Suprapubic skin (tissue), 4 donors: ENCODE measurements at regions not wholly inside any gene's neighbourhood (a gene's known extent, or its start where the extent isn't known, plus 50 kb on each side); places are given as distances from the start of the nearest gene placed in this dataset.

Experiments
- DNase-seq, 2 donors: peaks; one replicate each; pipeline ENCODE4 v3.0.0-alpha.2; 2019; ENCODE audit warnings: low spot score in 2 of 2
- H3K27ac ChIP-seq: fragments of 200-600 bp; sonication (generic); one replicate; pipeline ENCODE4 v1.5.1; 2019
- H3K27me3 ChIP-seq: fragments of 200-600 bp; sonication (generic); one replicate; pipeline ENCODE4 v1.5.1; 2019
- H3K36me3 ChIP-seq: fragments of 200-600 bp; sonication (generic); one replicate; pipeline ENCODE4 v1.5.1; 2019
- H3K4me1 ChIP-seq: fragments of 200-600 bp; sonication (generic); one replicate; pipeline ENCODE4 v1.5.1; 2019
- H3K4me3 ChIP-seq: fragments of 200-600 bp; sonication (generic); one replicate; pipeline ENCODE4 v1.5.1; 2019; ENCODE audit warnings: mild to moderate bottlenecking
- H3K9me3 ChIP-seq: fragments of 200-600 bp; sonication (generic); one replicate; pipeline ENCODE4 v1.5.1; 2019
- EP300 ChIP-seq: sonication (generic); formaldehyde crosslinking; IDR thresholded peaks from one replicate; pipeline ENCODE4 v1.6.1; 2017; ENCODE audit warnings: antibody characterized with exemption
- POLR2A ChIP-seq, 2 donors: fragments of 450-650 bp; IDR thresholded peaks; one replicate each; pipeline ENCODE4 v1.6.1; 2017; ENCODE audit warnings: antibody characterized with exemption in 2 of 2, mild to moderate bottlenecking in 2 of 2, moderate library complexity in 2 of 2
- POLR2AphosphoS5 ChIP-seq, 3 donors: sonication (generic); formaldehyde crosslinking; IDR thresholded peaks; one replicate each; pipeline ENCODE4 v1.6.1; 2017; ENCODE audit warnings: antibody characterized with exemption in 3 of 3
- WGBS: methylation state at CpG from one replicate; pipeline ENCODE4 v1.1.5; 2018; 5-methylcytosine and 5-hydroxymethylcytosine counted together
- TF ChIP-seq, protein P1 (sequence below), 2 donors: fragments of 200-600 bp in 1 of 2; fragments of 450-650 bp in 1 of 2; sonication (generic) in 1 of 2; IDR thresholded peaks; one replicate each; pipeline ENCODE4 v1.5.1; 2016 to 2019; ENCODE audit warnings: antibody characterized with exemption in 2 of 2, mild to moderate bottlenecking in 1 of 2, moderate library complexity in 1 of 2

DNA sequence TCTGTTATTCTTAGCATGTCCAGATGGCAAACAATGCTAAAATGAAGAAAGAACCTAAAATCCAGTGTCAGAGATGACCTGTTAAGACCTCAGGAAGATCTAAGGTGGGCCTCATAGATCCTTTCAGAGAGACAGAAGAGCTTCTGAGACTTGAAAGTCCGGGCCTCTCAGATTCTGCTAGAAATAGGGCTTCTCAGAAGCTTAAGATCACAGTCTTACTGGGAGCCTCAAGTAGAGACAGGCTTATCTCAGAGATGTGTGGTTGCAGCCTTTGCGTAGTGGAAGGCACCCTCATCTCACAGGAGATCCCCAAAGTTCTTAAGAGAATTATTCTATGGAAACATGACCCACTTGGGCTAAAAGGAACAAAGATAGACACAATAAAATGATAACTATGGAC is 642.8 kb downstream of the TNS3 start:
- H3K9me3 ChIP-seq = no peaks in the 10 kb centered on the region
- H3K27me3 ChIP-seq = no peaks in the 10 kb centered on the region
- WGBS = 91% methylated on average over 2 of the region's 2 CpGs
- no peak for TF ChIP-seq POLR2A (IDR thresholded peaks at IDR 0.05)
- no peak for TF ChIP-seq POLR2AphosphoS5 (IDR thresholded peaks at IDR 0.05)
- TF ChIP-seq EP300 = no peak
- TF ChIP-seq, protein P1, sequence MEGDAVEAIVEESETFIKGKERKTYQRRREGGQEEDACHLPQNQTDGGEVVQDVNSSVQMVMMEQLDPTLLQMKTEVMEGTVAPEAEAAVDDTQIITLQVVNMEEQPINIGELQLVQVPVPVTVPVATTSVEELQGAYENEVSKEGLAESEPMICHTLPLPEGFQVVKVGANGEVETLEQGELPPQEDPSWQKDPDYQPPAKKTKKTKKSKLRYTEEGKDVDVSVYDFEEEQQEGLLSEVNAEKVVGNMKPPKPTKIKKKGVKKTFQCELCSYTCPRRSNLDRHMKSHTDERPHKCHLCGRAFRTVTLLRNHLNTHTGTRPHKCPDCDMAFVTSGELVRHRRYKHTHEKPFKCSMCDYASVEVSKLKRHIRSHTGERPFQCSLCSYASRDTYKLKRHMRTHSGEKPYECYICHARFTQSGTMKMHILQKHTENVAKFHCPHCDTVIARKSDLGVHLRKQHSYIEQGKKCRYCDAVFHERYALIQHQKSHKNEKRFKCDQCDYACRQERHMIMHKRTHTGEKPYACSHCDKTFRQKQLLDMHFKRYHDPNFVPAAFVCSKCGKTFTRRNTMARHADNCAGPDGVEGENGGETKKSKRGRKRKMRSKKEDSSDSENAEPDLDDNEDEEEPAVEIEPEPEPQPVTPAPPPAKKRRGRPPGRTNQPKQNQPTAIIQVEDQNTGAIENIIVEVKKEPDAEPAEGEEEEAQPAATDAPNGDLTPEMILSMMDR (IDR thresholded peaks at IDR 0.05) = no peak
- DNase-seq = no peak
- peaks cover 5% of the 10 kb centered on the region for H3K4me1 ChIP-seq
- H3K36me3 ChIP-seq = no peaks in the 10 kb centered on the region
- no peak overlapping the region for H3K4me3 ChIP-seq
- H3K27ac ChIP-seq = no peak overlapping the region

DNA sequence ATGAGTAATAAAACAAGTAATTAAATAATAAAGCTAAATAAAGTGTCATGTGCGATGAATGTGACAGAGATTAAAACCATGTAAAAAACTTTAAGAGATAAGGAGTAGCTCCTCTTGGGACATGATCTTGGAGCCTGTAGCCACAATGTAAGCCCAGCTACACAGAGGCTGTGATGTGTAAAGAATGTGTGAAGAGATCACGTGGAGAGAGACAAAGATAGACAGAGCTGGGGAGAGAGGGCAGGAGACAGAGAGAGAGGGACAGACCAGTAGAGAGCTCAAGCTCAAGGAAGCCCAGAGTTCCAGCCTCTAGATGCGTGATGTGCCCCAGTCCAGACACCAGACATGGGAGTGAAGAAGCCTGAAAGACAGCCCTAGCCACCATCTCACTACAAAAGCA is 644.1 kb downstream of the TNS3 start:
- WGBS = 91% methylated on average over 3 of the region's 3 CpGs
- no peaks in the 10 kb centered on the region for H3K36me3 ChIP-seq
- TF ChIP-seq EP300 = no peak
- TF ChIP-seq POLR2A (IDR thresholded peaks at IDR 0.05) = no peak
- TF ChIP-seq, protein P1 (IDR thresholded peaks at IDR 0.05) = no peak
- TF ChIP-seq POLR2AphosphoS5 (IDR thresholded peaks at IDR 0.05) = no peak

DNA sequence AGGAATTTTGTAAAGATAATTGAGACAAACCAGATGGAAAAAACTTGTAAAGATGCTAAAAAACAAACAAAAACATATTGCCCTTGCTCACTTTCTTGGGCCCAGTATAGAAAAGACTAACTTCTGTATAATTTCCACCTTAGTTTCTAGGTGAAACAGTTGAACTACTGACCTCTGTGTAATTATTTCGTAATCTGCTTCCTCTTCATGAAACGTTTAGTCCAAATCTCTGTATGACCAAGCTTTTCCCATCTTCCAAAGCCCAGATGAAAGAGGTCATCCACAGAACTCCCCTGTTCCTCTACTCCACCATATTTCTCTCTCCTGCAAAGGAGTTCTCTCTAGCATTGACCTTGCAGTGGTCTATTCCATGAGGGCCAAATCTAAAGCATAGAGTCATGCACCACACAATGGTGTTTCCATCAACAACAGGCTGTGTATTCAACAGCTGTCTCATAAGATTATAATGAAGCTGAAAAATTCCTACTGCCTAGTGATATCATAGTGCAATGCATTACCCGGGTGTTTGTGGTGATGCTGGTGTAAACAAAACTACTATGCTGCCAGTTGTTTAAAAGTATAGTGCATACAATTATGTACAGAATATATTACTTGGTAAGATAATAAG is 647.6 kb downstream of the TNS3 start:
- peaks cover 26% of the 10 kb centered on the region for H3K4me1 ChIP-seq
- H3K36me3 ChIP-seq = no peaks in the 10 kb centered on the region
- H3K9me3 ChIP-seq = no peaks in the 10 kb centered on the region
- 57% methylated on average over 3 of the region's 3 CpGs for WGBS
- H3K27ac ChIP-seq = no peak overlapping the region
- TF ChIP-seq, protein P1 (IDR thresholded peaks at IDR 0.05) = no peak
- TF ChIP-seq POLR2AphosphoS5 (IDR thresholded peaks at IDR 0.05) (no peak), POLR2A (IDR thresholded peaks at IDR 0.05) (no peak), EP300 (no peak)
- DNase-seq = no peak
- H3K27me3 ChIP-seq = no peaks in the 10 kb centered on the region
- H3K4me3 ChIP-seq = no peak overlapping the region

More for the DNA sequence above, 644.1 kb downstream of the TNS3 start:
- H3K4me3 ChIP-seq = no peak overlapping the region
- peaks cover 14% of the 10 kb centered on the region for H3K4me1 ChIP-seq
- no peaks in the 10 kb centered on the region for H3K9me3 ChIP-seq
- no peak for DNase-seq
- H3K27me3 ChIP-seq = no peaks in the 10 kb centered on the region
- no peak overlapping the region for H3K27ac ChIP-seq

DNA sequence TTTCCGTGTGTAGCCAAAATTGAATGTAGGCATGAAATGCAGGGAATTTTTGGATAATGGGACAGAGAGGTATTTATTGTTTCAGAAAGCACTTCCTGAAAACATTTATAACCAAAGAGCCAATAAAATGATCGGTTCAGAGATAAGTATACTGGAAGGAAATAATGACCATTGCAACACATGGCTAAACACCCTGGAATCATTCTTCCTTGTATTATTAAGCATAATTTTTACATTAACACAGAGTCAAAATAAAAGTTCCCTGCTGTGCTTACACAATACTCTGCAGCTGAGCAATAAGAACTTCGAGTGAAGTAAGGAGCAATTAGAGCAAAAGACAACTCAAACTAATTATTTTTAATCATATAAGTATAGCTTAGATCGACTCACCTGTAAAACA is 648.3 kb downstream of the TNS3 start:
- Histone ChIP-seq H3K36me3 (no peaks in the 10 kb centered on the region), H3K9me3 (no peaks in the 10 kb centered on the region), H3K27ac (peak overlapping the region; percentile 67), H3K27me3 (no peaks in the 10 kb centered on the region), H3K4me3 (no peak overlapping the region), H3K4me1 (peaks cover 26% of the 10 kb centered on the region)
- no peak for TF ChIP-seq POLR2AphosphoS5 (IDR thresholded peaks at IDR 0.05)
- TF ChIP-seq POLR2A (IDR thresholded peaks at IDR 0.05) = no peak
- no peak for TF ChIP-seq EP300
- WGBS = 56% methylated on average over 4 of the region's 4 CpGs
- no peak for DNase-seq

DNA sequence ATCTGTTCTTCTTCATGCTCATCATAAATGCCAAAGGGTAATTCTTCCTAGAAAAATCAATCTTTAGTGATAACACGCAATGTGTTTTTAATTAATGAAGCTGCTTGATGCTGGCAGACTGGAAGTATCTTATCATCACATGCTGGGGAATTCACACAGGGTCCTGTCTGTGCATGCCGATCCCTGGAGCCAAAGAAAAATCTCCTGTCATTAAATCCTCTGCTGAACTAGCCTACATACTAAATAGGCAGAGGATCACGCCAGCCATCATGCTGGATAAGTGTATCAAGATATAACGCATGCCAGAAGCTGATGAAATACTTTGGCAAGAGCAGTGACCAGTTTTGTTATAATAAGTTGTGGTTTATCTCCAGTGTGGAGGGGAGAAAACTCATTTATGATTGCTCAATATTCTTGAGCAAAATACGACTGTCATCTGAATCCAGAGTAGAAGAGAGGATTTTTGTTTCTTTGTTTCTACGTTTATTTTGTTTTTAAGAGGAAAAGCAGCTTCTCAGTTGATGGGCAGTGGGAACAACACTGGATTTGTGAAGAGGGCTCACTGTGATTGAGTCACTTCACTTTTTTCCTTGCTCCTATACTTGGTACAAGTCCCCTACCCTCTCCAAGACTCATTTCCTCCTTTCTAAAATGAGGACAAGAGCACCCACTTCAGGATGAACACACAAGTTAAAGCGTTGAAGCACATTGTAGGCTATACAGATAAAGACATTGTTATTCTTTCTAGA is 649.1 kb downstream of the TNS3 start:
- Histone ChIP-seq H3K4me3 (no peak overlapping the region), H3K9me3 (no peaks in the 10 kb centered on the region), H3K36me3 (no peaks in the 10 kb centered on the region), H3K4me1 (peaks cover 26% of the 10 kb centered on the region), H3K27ac (peak overlapping the region; percentile 67), H3K27me3 (no peaks in the 10 kb centered on the region)
- DNase-seq = peak in 1 of 2 donors; percentile 67
- WGBS = 32% methylated on average over 7 of the region's 7 CpGs
- TF ChIP-seq EP300 = no peak
- TF ChIP-seq, protein P1 (IDR thresholded peaks at IDR 0.05) = no peak
- TF ChIP-seq POLR2A (IDR thresholded peaks at IDR 0.05) = no peak
- peak in 2 of 3 donors; percentile 26 to 28 for TF ChIP-seq POLR2AphosphoS5 (IDR thresholded peaks at IDR 0.05)
